Breast epithelium (tissue), 3 donors: ENCODE measurements at regions not wholly inside any gene's neighbourhood (a gene's known extent, or its start where the extent isn't known, plus 50 kb on each side); places are given as distances from the start of the nearest gene placed in this dataset.

Experiments
- POLR2A ChIP-seq: fragments of 450-650 bp; IDR thresholded peaks from one replicate; pipeline ENCODE4 v1.6.1; 2016; ENCODE audit warnings: antibody characterized with exemption, mild to moderate bottlenecking, moderate library complexity
- POLR2AphosphoS5 ChIP-seq, 3 donors: sonication (generic); formaldehyde crosslinking; IDR thresholded peaks; one replicate each; pipeline ENCODE4 v1.6.1; 2017; ENCODE audit warnings: antibody characterized with exemption in 3 of 3
- TF ChIP-seq, protein P1 (sequence below), 3 donors: fragments of 450-650 bp; IDR thresholded peaks; one replicate each; pipeline ENCODE4 v1.5.1; 2016 to 2017; ENCODE audit warnings: antibody characterized with exemption in 3 of 3, mild to moderate bottlenecking in 3 of 3, moderate library complexity in 3 of 3

DNA sequence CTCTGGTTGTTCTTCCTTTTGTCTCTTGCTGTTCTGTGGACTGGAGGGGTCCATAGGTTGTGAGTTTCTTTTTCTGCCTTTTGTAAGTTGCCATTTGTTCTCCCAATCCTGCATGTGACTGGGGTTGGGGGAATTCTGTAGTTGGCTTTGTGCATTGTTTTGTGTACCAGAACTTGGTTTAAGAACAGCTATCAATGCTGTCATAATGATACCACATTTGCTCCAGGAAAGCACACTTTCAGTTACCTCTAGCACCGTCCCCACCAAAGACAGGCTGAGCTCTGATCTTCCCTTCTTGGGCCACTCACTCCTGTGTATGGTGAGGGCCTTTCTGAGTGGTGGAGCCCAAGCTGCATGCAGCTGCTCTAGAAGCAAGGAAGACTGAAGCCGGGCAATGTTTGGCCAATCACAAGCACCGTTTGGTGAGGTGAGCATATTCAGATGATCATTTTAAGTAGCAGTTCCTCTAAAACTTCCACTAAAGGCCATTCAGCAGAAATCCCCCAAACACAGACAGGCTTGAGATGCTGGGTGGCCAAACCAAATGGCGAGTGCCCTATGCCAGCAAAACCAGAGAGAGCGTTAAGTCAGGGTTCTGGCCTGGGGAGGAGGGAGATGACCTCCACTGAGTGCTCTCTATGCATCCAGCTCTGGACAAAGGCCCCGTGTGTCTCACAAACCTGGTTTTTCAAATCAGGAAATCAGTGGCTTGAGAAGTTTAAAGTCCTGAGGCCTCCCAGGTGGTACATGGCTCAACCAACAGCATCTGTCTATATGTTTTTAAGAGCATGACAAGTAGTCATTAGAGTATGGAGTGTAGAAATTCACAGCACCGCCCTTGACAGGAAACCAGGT lies 120.7 kb upstream of the SPATA13 start:
- TF ChIP-seq, protein P1, sequence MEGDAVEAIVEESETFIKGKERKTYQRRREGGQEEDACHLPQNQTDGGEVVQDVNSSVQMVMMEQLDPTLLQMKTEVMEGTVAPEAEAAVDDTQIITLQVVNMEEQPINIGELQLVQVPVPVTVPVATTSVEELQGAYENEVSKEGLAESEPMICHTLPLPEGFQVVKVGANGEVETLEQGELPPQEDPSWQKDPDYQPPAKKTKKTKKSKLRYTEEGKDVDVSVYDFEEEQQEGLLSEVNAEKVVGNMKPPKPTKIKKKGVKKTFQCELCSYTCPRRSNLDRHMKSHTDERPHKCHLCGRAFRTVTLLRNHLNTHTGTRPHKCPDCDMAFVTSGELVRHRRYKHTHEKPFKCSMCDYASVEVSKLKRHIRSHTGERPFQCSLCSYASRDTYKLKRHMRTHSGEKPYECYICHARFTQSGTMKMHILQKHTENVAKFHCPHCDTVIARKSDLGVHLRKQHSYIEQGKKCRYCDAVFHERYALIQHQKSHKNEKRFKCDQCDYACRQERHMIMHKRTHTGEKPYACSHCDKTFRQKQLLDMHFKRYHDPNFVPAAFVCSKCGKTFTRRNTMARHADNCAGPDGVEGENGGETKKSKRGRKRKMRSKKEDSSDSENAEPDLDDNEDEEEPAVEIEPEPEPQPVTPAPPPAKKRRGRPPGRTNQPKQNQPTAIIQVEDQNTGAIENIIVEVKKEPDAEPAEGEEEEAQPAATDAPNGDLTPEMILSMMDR (IDR thresholded peaks at IDR 0.05) = no peak
- no peak for TF ChIP-seq POLR2A
- TF ChIP-seq POLR2AphosphoS5 (IDR thresholded peaks at IDR 0.05) = no peak
